DMS153 treated with DMSO at 0.1 percent for 48 hours (cell line): ENCODE measurements at regions not wholly inside any gene's neighbourhood (a gene's known extent, or its start where the extent isn't known, plus 50 kb on each side); places are given as distances from the start of the nearest gene placed in this dataset.
A peak's percentile ranks its signal among the peaks of the same experiment; 100 is the strongest.
"Not testable (repeated sequence)": the region's sequence is repeated elsewhere in the genome, so short reads cannot be mapped to it uniquely, and the experiment has no call there.

Experiments
- DNase-seq: peaks from one replicate; lab custom pipeline; 2025; ENCODE audit not compliant: unreplicated experiment; lab: John Stamatoyannopoulos, UW

- no peak for DNase-seq
These were observed 325.4 kb upstream of the PHF14 start for GRCh38 chr7:10648289-10648688.

DNA sequence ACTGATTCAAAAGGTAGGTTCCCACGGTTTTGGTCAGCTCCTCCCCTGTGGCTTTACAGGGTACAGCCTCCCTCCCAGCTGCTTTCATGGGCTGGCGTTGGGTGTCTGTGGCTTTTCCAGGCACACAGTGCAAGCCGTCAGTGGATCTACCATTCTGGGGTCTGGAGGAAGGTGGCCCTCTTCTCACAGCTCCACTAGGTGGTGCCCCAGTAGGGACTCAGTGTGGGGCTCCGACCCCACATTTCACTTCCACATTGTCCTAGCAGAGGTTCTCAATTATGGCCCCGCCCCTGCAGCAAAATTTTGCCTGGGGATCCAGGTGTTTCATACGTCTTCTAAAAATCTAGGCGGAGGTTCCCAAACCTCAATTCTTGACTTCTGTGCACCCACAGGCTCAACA lies 324.6 kb upstream of the PHF14 start:
- not testable (repeated sequence) for DNase-seq

DNA sequence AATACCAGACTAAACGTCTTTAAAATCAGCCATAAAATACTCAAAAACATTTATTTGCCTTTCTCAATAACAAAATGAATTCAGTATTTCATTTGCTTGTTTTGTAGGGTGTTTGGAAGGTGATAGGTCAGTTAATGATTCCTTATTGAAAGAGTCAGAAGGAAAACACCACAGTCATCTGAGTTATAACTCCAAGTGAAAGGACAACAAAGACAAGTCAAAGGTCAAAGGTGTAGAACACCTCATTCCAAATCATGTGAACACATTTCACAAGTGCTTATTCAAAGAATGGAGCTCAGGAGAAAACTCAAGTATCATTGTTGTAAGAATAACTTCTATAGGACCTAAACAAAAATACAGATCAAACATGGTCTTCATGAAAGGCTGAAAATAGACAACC lies 318.6 kb upstream of the PHF14 start:
- no peak for DNase-seq

DNA sequence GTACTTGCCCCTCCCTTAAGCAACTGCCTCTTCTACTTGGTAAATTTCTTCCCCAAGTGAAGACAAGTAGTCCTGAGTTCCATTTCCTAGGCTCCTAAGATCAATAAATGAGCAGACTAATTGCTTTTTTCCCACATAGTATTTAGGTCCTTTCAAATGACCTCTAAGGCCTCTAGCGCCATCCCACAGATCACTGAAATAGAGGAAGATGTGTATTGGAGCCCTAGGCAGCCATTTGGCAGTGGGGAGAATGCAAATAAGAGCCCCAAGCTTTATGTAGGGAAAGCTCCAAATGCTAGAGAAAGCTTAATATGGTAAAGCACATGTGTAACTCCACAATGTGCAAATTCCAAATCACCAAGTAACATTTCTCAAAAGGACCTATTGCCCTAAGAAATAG lies 316.5 kb upstream of the PHF14 start:
- no peak for DNase-seq

DNA sequence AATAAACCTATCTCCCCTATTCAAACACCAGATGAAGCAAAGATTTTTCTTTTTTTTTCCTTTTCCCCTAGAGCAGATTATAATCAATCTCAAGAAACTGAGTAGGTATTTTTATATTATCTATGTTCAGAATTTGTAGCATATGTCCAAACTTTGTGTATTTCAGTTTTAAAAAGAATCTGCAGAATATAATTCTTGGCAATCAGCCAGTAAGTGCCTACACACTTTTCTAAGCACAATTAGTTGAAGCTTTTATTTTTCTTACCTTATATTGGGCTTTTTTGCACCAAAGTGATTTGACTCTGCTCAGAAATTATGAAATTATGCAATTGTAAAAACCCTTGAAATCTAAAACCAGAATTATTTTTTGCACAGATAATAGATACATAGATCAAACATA lies 315.8 kb upstream of the PHF14 start:
- DNase-seq, result no peak

GRCh38 chr7:10662491-10662890 lies 311.2 kb upstream of the PHF14 start:
- no peak for DNase-seq

- no peak for DNase-seq
These were observed 310.4 kb upstream of the PHF14 start for GRCh38 chr7:10662982-10663884.

DNA sequence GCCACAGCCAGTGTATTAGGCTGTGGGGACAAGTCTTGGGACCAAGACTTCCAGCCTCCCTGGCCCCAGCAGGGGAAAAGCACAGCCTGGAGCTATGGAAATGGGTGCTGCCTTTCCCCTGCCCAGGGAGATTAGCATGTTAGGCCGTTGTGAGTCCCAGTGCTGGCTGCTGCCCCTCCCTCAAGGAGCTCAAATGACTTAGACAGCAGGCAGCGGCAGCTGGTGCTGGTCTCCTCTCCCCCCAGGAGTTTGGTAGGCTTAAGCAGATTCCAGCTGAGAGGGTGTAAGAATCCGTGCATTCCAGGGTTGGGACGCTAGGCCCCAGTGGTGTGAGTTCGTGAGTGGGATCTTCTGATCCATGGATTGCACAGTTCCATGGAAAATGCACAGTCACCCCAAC lies 301.5 kb upstream of the PHF14 start:
- no peak for DNase-seq

DNA sequence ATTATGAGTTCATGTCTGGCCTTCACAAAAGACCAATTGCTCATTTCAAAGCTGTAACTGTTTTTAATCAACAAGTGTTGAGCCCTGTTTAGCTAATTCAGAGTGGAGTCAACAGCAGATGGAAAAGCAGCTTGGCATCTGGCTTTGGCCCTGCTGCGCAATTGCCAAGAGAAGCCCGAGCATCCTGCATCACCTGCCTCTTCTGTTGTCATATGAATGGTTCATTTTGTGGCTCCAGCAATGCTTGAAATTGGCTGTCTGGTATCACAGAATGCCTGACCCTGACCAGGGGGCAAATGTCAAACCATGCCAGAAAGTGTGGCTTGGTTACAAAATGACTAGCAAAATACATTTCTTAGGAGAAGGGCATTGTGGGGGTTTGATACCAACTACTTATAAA lies 296.5 kb upstream of the PHF14 start:
- no peak for DNase-seq

DNA sequence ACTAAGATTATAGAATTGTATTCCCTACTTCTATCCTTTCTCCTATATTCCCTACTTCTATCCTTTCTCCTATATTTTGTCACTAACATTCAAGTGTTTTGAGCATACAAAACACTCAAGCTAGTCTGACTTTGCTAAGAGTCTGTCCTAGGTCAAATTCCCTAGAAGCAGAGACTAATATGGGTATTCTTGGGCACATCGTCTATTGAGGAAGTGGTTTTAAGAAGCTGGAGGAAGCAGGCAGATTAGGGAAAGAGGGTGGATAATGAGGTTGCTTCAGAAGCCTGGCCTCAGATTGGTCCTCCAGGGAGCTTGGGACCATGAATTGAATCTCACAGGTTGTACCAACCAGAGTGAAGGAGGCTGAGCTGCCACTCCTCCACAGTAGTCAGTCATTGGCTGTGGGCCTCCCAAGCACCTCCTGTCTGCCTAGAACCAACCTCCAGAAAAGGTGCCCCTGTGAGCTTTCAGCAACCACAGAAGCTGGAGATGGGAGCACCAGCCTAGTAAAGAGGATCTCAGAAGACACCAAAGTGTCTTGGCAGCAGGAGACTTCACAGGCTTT lies 295.9 kb upstream of the PHF14 start:
- no peak for DNase-seq

- no peak for DNase-seq
These were observed 289.1 kb upstream of the PHF14 start for GRCh38 chr7:10684606-10685005.

DNA sequence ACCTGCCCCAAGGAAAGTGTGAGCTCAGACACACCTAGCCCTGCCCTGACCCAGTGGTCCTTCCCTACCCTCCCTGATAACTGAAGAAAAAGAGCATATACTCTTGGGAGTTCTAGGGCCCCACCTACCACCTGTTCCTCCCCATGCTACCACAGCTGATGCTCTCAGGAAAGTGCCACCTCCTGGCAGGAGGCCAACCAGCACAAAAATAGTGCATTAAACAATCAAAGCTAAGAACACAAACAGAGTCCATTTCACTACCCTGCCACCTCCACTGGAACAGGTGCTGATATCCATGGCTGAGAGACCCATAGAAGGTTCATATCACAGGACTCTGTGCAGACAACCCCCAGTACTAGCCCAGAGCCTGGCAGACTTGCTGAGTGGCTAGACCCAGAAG lies 288.6 kb upstream of the PHF14 start:
- DNase-seq, result no peak

DNA sequence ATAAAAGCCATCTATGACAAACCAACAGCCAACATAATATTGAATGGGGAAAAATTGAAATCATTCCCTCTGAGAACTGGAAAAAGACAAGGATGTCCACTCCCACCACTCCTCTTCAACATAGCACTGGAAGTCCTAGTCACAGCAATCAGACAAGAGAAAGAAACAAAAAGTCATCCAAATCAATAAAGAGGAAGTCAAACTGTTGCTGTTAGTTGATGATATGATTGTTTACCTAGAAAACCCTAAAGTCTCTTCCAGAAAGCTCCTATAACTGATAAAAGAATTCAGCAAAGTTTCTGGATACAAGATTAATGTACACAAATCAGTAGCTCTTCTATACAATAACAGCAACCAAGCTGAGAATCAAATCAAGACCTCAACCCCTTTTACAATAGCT lies 285.1 kb upstream of the PHF14 start:
- DNase-seq, result no peak

- no peak for DNase-seq
These were observed 277.6 kb upstream of the PHF14 start for GRCh38 chr7:10696064-10696463.

GRCh38 chr7:10703059-10703458 lies 270.6 kb upstream of the PHF14 start:
- no peak for DNase-seq

DNA sequence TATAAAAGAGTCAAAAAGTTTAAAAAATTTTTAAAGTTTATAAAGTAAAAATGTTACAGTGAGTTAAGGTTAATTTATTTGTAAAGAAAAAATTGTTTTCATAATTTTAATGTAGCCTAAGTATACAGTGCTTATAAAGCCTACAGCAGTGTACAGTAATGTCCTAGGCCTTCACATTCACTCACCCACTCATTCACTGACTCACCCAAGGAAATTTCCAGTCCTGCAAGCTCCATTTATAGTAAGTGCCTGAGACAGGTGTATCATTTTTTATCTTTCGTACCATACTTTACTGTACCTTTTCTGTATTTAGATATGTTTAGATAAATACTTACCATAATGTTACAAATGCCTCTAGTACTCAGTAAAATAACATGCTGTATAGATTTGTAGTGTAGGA lies 269.7 kb upstream of the PHF14 start:
- DNase-seq, result no peak

- DNase-seq, result no peak
These were observed 269.0 kb upstream of the PHF14 start for GRCh38 chr7:10704653-10705052.

DNA sequence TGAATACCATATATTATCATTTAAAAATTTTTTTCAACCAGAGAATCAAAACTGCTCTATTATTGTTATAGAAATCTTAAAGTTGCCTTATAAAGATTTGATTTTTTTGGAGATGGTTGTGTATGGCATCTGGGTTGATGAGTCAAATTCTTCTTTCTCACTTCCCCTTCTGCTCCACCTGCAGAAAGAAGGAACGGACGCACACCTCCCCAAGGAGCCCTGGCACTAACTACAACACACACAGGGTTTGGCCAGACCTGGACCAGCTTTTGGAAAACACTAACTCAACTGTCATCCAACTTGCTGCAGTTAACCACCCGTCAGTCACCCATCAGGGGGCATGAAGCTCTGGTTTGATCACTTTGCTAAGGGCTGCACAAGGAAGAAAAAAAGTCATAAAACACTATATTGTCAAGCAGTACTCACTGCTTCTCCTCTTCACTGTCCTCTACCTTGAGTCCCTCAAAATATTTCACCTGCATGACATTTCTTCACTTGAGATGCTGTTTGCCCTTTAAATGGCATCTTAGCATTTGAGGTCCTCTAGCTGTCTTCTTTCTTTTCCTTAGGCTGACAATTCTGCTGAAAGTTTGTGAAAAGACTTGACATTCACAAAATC lies 266.7 kb upstream of the PHF14 start:
- DNase-seq, result no peak

GRCh38 chr7:10707519-10707918 lies 266.2 kb upstream of the PHF14 start:
- DNase-seq, result peak; percentile 22

GRCh38 chr7:10708447-10708846 lies 265.2 kb upstream of the PHF14 start:
- DNase-seq, result peak; percentile 82

GRCh38 chr7:10718768-10719167 lies 254.9 kb upstream of the PHF14 start:
- DNase-seq, result no peak

- DNase-seq, result no peak
These were observed 253.6 kb upstream of the PHF14 start for GRCh38 chr7:10720042-10720441.
